ENCODE measurements at regions not wholly inside any gene's neighbourhood (a gene's known extent, or its start where the extent isn't known, plus 50 kb on each side); places are given as distances from the start of the nearest gene placed in this dataset.
"Not testable (repeated sequence)": the region's sequence is repeated elsewhere in the genome, so short reads cannot be mapped to it uniquely, and the experiment has no call there.

GRCh38 chr9:30289435-30289834, 2095.0 kb upstream of the ACO1 start:
- DNase-seq, result no peak

DNA sequence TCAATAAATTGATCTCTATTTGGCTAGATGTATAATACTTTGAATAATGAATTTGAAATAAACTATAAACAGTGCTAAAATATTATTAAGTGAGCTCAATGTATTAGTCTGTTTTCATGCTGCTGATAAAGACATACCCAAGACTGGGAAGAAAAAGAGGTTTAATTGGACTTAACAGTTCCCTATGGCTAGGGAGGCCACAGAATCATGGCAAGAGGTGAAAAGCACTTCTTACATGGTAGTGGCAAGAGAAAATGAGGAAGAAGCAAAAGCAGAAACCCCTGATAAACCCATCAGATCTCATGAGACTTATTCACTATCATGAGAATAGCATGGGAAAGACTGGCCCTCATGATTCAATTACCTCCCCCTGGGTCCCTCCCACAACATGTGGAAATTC, 2092.4 kb upstream of the ACO1 start:
- DNase-seq, result not testable (repeated sequence)

DNA sequence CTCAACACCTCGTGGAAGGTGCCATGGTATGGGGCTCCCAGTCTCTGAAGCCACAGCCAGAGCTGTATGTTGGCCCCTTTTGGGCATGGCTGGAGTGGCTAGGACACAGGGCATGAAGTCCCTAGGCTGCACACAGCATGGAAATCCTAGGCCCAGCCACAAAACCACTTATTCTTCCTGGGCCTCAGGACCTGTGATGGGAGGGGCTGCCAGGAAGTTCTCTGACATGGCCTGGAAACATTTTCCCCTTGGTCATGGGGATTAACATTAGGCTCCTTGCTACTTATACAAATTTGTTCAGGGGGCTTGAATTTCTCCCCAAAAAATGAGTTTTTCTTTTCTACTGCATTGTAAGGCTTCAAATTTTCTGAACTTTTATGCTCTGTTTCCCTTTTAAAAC, 2091.2 kb upstream of the ACO1 start:
- DNase-seq, result no peak

DNA sequence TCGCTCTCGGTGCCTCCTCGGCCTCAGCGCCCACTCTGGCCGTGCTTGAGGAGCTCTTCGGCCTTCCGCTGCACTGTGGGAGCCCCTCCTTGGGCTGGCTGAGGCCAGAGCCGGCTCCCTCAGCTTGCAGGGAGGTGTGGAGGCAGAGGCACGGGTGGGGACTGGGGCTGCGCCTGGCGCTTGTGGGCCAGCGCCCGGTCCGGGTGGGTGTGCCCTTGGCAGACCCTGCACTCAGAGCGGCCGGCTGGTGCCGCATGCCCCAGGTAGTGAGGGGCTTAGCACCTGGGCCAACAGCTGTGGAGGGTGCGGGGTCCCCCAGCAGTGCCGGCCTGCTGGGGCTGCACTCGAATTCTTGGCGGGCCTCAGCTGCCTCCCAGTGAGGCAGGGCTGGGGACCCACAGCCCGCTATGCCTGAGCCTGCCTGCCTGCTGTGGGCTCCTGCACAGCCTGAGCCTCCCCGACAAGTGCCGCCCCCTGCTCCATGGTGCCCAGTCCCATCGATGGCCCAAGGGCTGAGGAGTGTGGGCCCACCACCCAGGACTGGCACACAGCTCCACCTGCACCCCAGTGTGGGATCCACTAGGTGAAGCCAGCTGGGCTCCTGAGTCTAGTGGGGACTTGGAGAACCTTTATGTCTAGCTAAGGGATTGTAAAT, 2085.2 kb upstream of the ACO1 start:
- DNase-seq, result no peak

GRCh38 chr9:30301271-30301963, 2083.0 kb upstream of the ACO1 start:
- DNase-seq, result no peak

DNA sequence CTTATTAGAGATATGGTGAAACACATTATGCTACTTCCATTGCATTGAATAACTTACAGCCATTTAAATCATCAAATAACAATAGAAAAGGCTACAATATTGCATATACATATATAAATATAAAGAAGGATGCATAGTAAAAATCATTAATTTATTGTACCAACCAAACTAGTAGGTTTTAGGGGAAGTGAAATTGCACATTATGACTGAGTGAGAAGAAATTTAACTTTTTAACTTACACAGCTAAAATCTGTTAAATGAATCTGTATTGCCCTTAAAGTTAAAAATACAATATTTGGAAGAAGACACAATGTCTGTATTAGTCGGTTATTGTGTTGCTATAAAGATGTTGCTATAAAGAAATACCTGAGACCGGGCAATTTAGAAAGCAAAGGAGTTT, 2073.7 kb upstream of the ACO1 start:
- DNase-seq, result no peak

DNA sequence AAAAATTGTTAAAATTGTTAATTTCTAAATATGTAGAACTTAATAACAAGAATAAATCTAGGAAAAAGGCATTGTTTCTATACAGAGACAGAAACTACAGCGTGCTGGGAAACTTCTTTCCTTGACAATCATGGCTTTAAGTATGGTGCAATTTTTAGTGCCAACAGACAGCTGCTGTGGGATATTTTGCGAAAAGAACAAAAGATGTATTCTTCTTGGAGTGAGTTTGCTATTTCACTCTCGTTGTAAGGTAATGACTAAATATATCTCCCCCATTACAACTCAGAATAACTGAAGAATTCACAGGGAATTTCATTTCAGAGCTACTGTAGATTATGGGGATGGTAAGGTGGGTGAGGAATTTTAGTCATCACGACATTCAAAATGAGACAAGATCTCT, 2055.0 kb upstream of the ACO1 start:
- DNase-seq, result no peak

DNA sequence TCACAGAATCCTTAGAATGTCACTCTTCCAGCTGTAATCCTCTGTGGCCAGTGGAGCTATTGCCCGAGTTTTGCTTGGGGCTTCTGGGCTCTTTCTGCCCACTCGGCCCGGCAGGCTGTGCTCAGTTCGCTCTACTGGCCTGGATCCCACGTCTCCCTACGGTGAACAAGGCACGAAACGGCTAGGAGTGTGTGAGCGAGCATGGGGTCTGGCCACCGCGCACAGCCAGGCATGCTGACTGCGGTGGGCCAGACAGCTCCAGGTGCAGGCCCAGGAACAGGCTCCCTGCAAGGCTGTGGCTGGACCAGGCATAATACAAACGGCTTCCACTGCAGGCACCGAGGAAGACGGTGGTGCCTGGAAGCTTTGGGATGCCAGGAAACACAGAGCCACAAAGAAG, 2035.5 kb upstream of the ACO1 start:
- DNase-seq, result no peak

DNA sequence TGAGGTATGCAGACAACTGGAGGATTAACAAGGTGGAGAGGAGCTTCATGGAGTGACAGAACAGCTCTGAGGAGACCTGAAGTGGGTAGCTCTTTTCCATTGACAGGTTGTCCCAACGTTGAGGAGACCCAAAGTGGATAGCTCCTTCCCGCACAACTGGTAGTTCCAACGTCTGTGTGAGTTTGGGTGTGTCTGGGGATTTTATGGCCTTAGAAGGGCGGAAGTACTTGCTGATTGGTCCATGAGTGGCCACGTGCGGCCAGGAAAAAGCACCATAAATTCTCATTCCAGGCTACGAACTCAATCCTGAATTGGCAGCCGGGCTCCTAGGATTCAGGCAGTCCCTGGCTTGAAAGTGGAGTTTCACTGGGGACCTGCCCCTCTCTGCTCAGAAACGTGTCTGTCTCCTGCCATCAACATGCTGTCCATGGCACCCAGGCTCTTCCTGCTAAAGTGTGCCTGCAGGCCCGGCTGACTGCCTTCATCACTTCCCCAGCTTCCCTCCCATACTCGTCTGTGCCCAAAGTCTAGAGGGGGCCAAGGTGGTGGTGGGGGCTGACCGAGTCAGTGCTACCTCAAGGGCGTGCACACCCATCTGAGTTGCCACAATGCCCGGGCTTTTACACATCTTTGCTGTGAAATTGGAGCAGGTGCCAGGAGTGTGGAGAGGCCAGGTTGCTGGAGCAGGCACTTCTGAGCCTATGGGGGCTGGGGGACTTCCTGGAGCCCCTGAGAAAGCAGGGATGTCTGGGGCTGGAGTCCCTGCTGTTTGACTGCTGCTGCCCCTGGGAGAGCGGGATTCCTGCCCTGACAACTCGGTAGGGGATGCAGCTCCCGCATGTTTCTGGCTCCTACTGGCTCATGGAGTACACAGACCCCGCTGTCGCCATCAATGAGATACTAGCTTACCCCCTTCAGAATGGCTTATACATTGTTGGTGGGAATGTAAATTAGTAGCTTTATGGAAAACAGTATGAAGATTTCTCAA, 2034.6 kb upstream of the ACO1 start:
- no peak for DNase-seq

- no peak for DNase-seq
These were observed 2028.2 kb upstream of the ACO1 start for GRCh38 chr9:30356221-30356620.

GRCh38 chr9:30362373-30362772, 2022.1 kb upstream of the ACO1 start:
- DNase-seq, result no peak

- DNase-seq, result not testable (repeated sequence)
These were observed 2018.3 kb upstream of the ACO1 start for GRCh38 chr9:30366140-30366539.

- no peak for DNase-seq
These were observed 2002.2 kb upstream of the ACO1 start for GRCh38 chr9:30382271-30382670.

DNA sequence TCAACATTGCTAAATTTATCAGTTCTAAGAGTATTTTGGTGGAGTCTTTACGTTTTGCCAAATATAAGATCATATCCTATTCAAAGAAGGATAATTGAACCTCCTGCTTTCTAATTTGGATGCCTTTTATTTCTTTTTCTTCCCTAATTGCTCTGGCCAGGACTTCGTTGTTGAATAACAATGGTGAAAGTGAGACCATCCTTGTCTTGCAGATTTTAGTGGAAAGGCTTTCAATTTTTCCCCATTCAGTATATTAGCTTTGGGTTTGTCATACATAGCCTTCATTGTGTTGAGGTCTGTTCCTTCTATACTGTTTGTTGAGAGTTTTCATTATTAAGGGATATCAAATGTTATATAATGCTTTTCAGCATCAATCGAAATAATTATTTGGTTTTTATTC, 1974.2 kb upstream of the ACO1 start:
- no peak for DNase-seq

DNA sequence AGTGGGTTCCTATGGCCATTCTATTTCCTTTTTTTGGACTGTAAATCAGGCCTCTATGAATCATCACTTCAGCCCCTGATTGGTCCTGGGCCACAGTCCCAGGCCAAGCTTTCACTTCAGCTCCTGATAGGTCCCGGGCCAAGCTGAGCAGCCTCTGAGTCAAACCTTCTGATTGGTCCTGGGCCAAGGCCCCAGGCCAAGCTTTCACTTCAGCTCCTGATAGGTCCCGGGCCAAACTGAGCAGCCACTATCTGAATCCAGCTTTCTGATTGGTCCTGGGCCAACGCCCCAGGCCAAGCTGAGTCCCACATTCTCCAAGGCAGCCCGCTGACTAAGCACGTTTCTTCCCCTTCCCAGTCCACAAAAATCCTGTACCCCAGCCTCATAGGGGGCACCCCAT, 1972.9 kb upstream of the ACO1 start:
- no peak for DNase-seq

GRCh38 chr9:30459156-30459555, 1925.3 kb upstream of the ACO1 start:
- DNase-seq, result no peak

GRCh38 chr9:30476826-30477225, 1907.6 kb upstream of the ACO1 start:
- DNase-seq, result no peak

DNA sequence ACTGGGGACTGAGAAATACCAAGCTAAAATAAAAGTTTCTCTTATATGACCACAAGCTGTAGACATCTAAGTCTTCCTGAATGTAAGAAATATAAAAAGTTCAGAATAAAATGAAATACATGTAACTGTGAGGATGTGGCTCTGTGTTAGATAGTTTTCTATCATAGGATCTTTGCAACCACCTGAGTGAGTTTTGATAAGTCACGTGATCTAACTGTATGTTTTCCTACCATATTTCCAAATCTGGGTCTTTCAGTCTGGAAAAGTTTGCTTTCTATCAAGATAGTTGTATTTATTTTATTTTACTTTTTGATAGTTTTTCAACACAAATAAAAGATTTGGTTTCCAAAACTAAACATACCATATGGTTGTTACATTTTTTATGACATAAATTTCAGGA, 1905.8 kb upstream of the ACO1 start:
- no peak for DNase-seq

DNA sequence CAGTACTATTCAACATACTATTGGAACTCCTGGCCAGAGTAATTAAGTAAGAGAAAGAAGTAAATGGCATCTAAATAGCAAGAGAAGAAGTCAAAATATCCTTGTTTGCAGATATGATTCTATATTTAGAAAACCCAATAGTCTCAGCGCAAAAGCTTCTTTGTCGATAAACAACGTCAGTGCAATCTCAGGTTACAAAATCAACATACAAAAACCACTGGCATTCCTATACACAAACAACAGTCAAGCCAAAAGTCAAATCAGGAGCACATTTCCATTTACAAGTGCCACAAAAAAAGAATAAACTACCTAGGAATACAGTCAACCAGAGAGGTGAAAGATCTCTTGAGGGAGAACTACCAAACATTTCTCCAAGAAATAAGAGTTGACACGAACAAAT, 1901.9 kb upstream of the ACO1 start:
- DNase-seq, result no peak

- DNase-seq, result no peak
These were observed 1899.8 kb upstream of the ACO1 start for GRCh38 chr9:30484690-30485089.

DNA sequence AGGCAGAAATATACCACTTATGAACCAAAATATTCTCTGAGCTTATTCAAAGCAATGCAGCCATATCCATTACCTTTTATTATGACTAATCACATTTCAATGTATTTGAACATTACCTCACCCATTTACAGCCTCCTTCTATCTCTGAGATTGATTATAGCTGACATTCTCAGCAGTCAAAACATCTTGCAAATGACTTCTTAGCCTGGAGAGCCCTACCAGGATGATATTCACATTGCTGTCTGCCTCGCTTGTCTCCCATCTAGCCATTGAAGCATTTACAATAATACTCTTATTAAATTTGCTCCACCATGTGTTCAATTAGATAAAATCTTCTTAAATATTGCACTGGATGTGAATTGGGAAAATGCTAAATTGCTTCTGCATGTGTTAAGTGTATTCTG, 1879.9 kb upstream of the ACO1 start:
- DNase-seq, result no peak

GRCh38 chr9:30505311-30505710, 1879.1 kb upstream of the ACO1 start:
- DNase-seq, result no peak

GRCh38 chr9:30506749-30507148, 1877.7 kb upstream of the ACO1 start:
- no peak for DNase-seq

DNA sequence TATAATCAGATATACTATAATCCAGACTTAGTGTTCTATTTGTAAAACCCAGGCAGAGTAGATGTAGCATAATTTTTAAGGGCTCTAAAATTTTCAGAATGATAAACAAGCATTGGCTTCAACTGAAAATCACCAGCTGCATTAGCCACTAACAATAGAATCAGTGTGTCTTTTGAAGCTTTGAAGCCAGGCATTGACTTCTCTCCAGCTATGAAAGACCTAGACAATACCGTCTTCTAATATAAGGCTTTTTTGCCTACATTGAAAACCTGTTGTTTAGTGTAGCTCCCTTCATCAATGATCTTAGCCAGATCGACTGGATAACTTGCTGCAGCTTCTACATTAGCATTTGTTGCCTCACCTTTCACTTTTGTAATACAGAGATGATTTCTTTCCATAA, 1877.3 kb upstream of the ACO1 start:
- no peak for DNase-seq

Data from activated CD8-positive, alpha-beta memory T cell treated with anti-CD3 and anti-CD28 coated beads for 24 hours (primary cell).